ENCODE measurements at regions not wholly inside any gene's neighbourhood (a gene's known extent, or its start where the extent isn't known, plus 50 kb on each side); places are given as distances from the start of the nearest gene placed in this dataset.
A peak's percentile ranks its signal among the peaks of the same experiment; 100 is the strongest.

GRCh38 chr7:69398986-69399385 lies 199.3 kb upstream of the AUTS2 start:
- no peak overlapping the region for H3K27ac ChIP-seq (ENCODE audit: extremely low read depth, low read depth, low read length)
- no peaks in the 10 kb centered on the region for H3K36me3 ChIP-seq (ENCODE audit: control insufficient read depth in 2 of 2, insufficient read depth in 1 of 2, low read length in 2 of 2)
- no peak for TF ChIP-seq ZNF610 (tag by site-specific recombination; IDR thresholded peaks at IDR 0.05; ENCODE audit: borderline replicate concordance)
- TF ChIP-seq BCL11B (tag by site-specific recombination; IDR thresholded peaks at IDR 0.05; ENCODE audit: low read depth) = no peak
- no peak for TF ChIP-seq ZSCAN23 (tag by site-specific recombination; IDR thresholded peaks at IDR 0.05)
- TF ChIP-seq CTCF (tag by site-specific recombination; IDR thresholded peaks at IDR 0.05) = no peak
- TF ChIP-seq ZBTB21 (tag by site-specific recombination; IDR thresholded peaks at IDR 0.05) = no peak
- no peak for TF ChIP-seq SALL2 (tag by site-specific recombination; IDR thresholded peaks at IDR 0.05; ENCODE audit: borderline replicate concordance)
- no peak for TF ChIP-seq ZSCAN5A (tag by site-specific recombination; IDR thresholded peaks at IDR 0.05)
- no peak for TF ChIP-seq ZNF133 (tag by site-specific recombination; IDR thresholded peaks at IDR 0.05)
- TF ChIP-seq ZNF561 (tag by site-specific recombination; IDR thresholded peaks at IDR 0.05; ENCODE audit: borderline replicate concordance) = no peak
- no peaks in the 10 kb centered on the region for H3K9me3 ChIP-seq (ENCODE audit: control insufficient read depth, insufficient read depth, low read depth, low read length)
- peaks cover 7% of the 10 kb centered on the region for H3K4me1 ChIP-seq (ENCODE audit: control insufficient read depth, insufficient read depth, low read length)
- H3K4me3 ChIP-seq (ENCODE audit: low read depth, low read length) = no peak overlapping the region
- CTCF ChIA-PET = interaction anchor here (0.6 kb wide), 1 partner anchor 365 kb away, joined by 3 read pairs; no protein-coding TSS in a partner anchor
- POLR2A ChIA-PET = no interaction called here

GRCh38 chr7:69399401-69399800 lies 198.9 kb upstream of the AUTS2 start:
- no peaks in the 10 kb centered on the region for H3K9me3 ChIP-seq (ENCODE audit: control insufficient read depth, insufficient read depth, low read depth, low read length)
- POLR2A ChIA-PET = no interaction called here
- TF ChIP-seq ZNF112 (tag by site-specific recombination; IDR thresholded peaks at IDR 0.05) (no peak), ZNF629 (tag by site-specific recombination; IDR thresholded peaks at IDR 0.05) (no peak), KLF17 (tag by site-specific recombination; IDR thresholded peaks at IDR 0.05) (no peak), ZNF133 (tag by site-specific recombination; IDR thresholded peaks at IDR 0.05) (no peak), ZIC2 (tag by site-specific recombination; IDR thresholded peaks at IDR 0.05) (peak; percentile 60), KLF8 (tag by site-specific recombination; IDR thresholded peaks at IDR 0.05) (no peak), ZNF791 (tag by site-specific recombination; IDR thresholded peaks at IDR 0.05) (no peak), ZSCAN16 (tag by site-specific recombination; IDR thresholded peaks at IDR 0.05) (no peak), ZNF658 (tag by site-specific recombination; IDR thresholded peaks at IDR 0.05) (no peak), FEZF1 (tag by site-specific recombination; IDR thresholded peaks at IDR 0.05) (no peak), ZNF561 (tag by site-specific recombination; IDR thresholded peaks at IDR 0.05; ENCODE audit: borderline replicate concordance) (no peak), ZNF335 (tag by site-specific recombination; conservative IDR thresholded peaks at IDR 0.05) (peak; percentile 71; the same call in 1 of the 2 replicates), ZNF670 (tag by site-specific recombination; IDR thresholded peaks at IDR 0.05; ENCODE audit: low read depth) (no peak), ZNF785 (tag by site-specific recombination; IDR thresholded peaks at IDR 0.05) (no peak), ZFHX2 (tag by site-specific recombination; conservative IDR thresholded peaks at IDR 0.05) (peak; percentile 47; the same call in 1 of the 2 replicates), SCRT2 (tag by site-specific recombination; IDR thresholded peaks at IDR 0.05) (no peak), ZBTB11 (tag by site-specific recombination; conservative IDR thresholded peaks at IDR 0.05; ENCODE audit: low read depth) (no peak), ZNF426 (tag by site-specific recombination; IDR thresholded peaks at IDR 0.05) (no peak), ZNF404 (tag by site-specific recombination; IDR thresholded peaks at IDR 0.05) (no peak), ZNF701 (tag by site-specific recombination; IDR thresholded peaks at IDR 0.05) (no peak)
- H3K4me1 ChIP-seq (ENCODE audit: control insufficient read depth, insufficient read depth, low read length) = peaks cover 7% of the 10 kb centered on the region
- H3K27ac ChIP-seq (ENCODE audit: extremely low read depth, low read depth, low read length) = no peak overlapping the region
- H3K36me3 ChIP-seq (ENCODE audit: control insufficient read depth in 2 of 2, insufficient read depth in 1 of 2, low read length in 2 of 2) = no peaks in the 10 kb centered on the region
- CTCF ChIA-PET = no interaction called here
- no peak overlapping the region for H3K4me3 ChIP-seq (ENCODE audit: low read depth, low read length)

Data from HEK293 (cell line).